ENCODE measurements at regions not wholly inside any gene's neighbourhood (a gene's known extent, or its start where the extent isn't known, plus 50 kb on each side); places are given as distances from the start of the nearest gene placed in this dataset.

GRCh38 chr1:5748286-5749225, 243.7 kb downstream of the NPHP4 start:
- TF ChIP-seq RELA (IDR thresholded peaks at IDR 0.05; ENCODE audit: borderline replicate concordance, partially characterized antibody) (no peak), CTCF (IDR thresholded peaks at IDR 0.05 in 2 of 3, conservative IDR thresholded peaks at IDR 0.05 in 1 of 3; ENCODE audit: control insufficient read depth in 2 of 3, extremely low read depth in 1 of 3, insufficient read depth in 1 of 3, low read depth in 3 of 3, low read length in 3 of 3) (no peak), MAX (IDR thresholded peaks at IDR 0.05; ENCODE audit: low read depth, low read length) (no peak), NFIC (IDR thresholded peaks at IDR 0.05; ENCODE audit: low read depth, low read length) (no peak), EZH2 (IDR thresholded peaks at IDR 0.05; ENCODE audit: borderline replicate concordance, control insufficient read depth, low read depth, low read length) (no peak), NFYB (IDR thresholded peaks at IDR 0.05; ENCODE audit: insufficient read depth, low read depth, low read length) (no peak), IRF4 (IDR thresholded peaks at IDR 0.05; ENCODE audit: low read depth, low read length) (no peak), ZBTB11 (CRISPR knock-in tag; IDR thresholded peaks at IDR 0.05) (no peak), GABPA (IDR thresholded peaks at IDR 0.05; ENCODE audit: low read depth) (no peak), MYB (IDR thresholded peaks at IDR 0.05; ENCODE audit: borderline replicate concordance, low read depth, low read length) (no peak)
